ENCODE measurements at regions not wholly inside any gene's neighbourhood (a gene's known extent, or its start where the extent isn't known, plus 50 kb on each side); places are given as distances from the start of the nearest gene placed in this dataset.

- DNase-seq = no peak
These were observed 51.1 kb upstream of the MVB12B start for GRCh38 chr9:126275386-126276001.

DNA sequence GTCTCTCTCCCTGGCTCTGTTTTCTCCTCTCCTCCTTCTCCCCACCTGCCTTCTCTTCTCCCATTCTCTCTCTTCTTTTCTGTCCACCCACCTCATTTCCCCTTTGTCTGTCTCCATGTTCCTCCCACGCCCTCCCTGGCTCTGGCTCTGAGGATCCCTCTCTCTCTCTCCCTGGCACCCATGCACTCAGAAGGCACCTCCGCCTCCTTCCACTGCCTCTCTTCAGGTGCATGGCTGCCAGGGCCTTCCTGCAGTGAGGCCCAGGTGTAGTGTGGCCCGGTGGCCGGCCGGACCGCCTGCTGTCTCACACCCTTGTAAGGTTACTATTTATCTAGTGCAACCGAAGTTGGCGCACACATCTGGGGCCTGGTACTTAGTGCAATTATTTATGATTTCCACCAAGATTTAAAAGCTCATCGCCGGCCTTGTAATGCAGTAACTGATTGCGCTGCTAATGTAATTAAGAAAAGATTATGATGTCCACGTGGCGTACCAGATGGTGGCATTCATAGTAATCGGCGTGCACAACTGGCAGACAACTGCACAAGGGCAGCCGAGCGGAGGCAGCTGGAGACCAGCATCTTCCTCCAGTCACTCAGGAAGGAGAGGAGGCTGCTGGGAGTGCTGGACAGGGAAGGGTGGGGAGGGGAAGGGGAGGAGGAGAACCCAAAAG, 50.4 kb upstream of the MVB12B start:
- DNase-seq = no peak

Data from NCI-H1694 (cell line).